SU-DHL-6 (cell line): ENCODE measurements at regions not wholly inside any gene's neighbourhood (a gene's known extent, or its start where the extent isn't known, plus 50 kb on each side); places are given as distances from the start of the nearest gene placed in this dataset.

Experiments used
- EZH2phosphoT487 ChIP-seq: fragments of 200-600 bp; sonication (generic), shearing (Covaris generic); conservative IDR thresholded peaks from 2 replicates; pipeline ENCODE4 v1.6.1; 2018; ENCODE audit warnings: mild to moderate bottlenecking, antibody characterized with exemption, low read length, moderate library complexity, mixed read lengths
- TF ChIP-seq, protein P1 (sequence below): fragments of 200-600 bp; sonication (generic); IDR thresholded peaks from one replicate; pipeline ENCODE4 v1.5.1; 2017; ENCODE audit warnings: antibody characterized with exemption, mild to moderate bottlenecking, low read length, moderate library complexity; ENCODE audit not compliant: insufficient read depth, poor library complexity, severe bottlenecking

DNA sequence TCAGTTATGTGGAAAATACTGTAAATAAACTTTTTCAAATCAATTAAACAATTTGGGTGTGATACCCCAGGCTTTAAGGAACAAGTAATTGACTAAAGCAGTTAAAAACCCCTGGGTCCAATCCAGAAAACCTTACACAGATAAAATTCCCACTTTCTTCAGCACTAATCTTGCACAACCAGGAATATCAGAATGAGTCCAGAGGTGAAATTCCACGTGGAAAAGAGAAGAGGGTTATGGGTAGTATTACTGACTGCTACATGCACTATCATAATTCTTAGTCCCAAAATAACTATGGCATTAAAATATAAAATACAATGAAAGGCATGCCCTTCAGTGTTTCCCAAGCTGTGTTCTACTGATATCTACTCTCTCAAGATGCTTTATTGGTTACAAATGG lies 135.7 kb upstream of the STEAP4 start:
- TF ChIP-seq, protein P1, sequence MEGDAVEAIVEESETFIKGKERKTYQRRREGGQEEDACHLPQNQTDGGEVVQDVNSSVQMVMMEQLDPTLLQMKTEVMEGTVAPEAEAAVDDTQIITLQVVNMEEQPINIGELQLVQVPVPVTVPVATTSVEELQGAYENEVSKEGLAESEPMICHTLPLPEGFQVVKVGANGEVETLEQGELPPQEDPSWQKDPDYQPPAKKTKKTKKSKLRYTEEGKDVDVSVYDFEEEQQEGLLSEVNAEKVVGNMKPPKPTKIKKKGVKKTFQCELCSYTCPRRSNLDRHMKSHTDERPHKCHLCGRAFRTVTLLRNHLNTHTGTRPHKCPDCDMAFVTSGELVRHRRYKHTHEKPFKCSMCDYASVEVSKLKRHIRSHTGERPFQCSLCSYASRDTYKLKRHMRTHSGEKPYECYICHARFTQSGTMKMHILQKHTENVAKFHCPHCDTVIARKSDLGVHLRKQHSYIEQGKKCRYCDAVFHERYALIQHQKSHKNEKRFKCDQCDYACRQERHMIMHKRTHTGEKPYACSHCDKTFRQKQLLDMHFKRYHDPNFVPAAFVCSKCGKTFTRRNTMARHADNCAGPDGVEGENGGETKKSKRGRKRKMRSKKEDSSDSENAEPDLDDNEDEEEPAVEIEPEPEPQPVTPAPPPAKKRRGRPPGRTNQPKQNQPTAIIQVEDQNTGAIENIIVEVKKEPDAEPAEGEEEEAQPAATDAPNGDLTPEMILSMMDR, result no peak
- TF ChIP-seq EZH2phosphoT487, result no peak
